ENCODE measurements at regions not wholly inside any gene's neighbourhood (a gene's known extent, or its start where the extent isn't known, plus 50 kb on each side); places are given as distances from the start of the nearest gene placed in this dataset.
A peak's percentile ranks its signal among the peaks of the same experiment; 100 is the strongest.

DNA sequence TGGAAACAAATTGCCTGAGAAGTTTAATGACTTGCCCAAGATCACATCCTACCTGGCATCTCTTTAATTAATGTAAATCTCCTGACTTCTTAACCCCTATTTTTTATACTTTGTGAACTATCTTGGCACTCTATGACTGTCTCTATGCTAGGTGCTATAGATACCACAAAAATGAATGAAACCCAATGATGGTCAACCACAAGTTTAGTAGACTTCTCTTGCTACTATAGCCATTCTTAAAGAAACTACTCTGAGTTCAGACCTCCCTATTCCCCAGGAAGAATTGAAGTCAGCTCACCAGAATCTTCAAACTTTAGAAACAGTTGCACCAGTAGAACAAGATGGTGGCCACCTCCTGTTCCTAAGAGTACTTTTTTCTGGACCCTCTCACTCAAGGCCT lies 191.1 kb downstream of the RSL24D1 start:
- Histone ChIP-seq H3K4me3 (ENCODE audit: low read depth, low read length) (no peak overlapping the region), H3K36me3 (ENCODE audit: control insufficient read depth, insufficient read depth, low read length) (no peaks in the 10 kb centered on the region), H3K27me3 (ENCODE audit: control insufficient read depth, insufficient read depth, low read length) (no peaks in the 10 kb centered on the region)
- DNase-seq (ENCODE audit: low read depth) (no peak), FAIRE-seq (no peak)
- TF ChIP-seq, protein P1, sequence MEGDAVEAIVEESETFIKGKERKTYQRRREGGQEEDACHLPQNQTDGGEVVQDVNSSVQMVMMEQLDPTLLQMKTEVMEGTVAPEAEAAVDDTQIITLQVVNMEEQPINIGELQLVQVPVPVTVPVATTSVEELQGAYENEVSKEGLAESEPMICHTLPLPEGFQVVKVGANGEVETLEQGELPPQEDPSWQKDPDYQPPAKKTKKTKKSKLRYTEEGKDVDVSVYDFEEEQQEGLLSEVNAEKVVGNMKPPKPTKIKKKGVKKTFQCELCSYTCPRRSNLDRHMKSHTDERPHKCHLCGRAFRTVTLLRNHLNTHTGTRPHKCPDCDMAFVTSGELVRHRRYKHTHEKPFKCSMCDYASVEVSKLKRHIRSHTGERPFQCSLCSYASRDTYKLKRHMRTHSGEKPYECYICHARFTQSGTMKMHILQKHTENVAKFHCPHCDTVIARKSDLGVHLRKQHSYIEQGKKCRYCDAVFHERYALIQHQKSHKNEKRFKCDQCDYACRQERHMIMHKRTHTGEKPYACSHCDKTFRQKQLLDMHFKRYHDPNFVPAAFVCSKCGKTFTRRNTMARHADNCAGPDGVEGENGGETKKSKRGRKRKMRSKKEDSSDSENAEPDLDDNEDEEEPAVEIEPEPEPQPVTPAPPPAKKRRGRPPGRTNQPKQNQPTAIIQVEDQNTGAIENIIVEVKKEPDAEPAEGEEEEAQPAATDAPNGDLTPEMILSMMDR (IDR thresholded peaks at IDR 0.05; ENCODE audit: insufficient read depth, low read length, severe bottlenecking), result no peak

DNA sequence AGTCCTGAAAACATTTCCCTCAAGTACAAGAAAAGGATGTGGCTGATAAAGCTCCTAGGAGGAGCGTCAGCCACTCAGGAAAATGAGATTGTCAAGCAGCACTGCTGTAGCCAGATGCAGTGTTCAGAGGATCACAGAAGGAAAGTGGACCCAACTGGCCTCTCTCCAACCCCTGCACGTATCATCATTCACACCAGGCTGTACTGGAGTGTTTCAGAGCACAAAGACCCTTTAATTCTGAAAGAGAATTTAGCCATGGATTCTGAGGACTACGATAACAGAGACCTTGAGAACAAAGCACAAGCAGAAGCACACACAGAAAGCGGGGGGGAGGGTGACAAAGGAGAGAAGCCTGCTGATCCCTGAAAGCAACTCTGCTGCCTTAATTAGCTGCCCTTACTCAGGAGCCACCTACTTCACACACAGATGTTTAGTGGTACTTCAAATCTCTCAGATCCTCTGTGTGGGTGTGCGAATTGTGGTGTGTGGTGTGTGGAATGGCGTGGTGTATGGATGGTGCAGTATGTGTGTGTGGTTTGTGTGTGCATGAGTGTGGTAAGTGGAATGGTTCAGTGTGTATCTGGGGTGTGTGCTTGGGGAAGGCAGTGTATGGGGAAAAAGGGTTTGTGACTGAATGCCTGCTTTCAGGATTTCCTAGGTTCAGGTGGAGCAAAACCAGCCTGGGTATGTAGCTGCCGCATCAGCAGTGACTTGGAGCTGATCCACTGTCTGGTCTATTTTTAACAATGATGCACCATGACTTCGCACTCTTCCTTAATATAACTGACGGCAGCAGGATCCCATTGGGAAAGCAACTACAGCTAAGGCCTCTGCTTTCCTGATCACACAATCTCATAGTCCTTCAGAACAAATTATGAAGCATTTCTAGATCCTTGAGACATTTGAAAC lies 192.5 kb downstream of the RSL24D1 start:
- FAIRE-seq, result peak; percentile 50
- TF ChIP-seq, protein P1 (IDR thresholded peaks at IDR 0.05; ENCODE audit: insufficient read depth, low read length, severe bottlenecking), result no peak
- DNase-seq (ENCODE audit: low read depth), result no peak

DNA sequence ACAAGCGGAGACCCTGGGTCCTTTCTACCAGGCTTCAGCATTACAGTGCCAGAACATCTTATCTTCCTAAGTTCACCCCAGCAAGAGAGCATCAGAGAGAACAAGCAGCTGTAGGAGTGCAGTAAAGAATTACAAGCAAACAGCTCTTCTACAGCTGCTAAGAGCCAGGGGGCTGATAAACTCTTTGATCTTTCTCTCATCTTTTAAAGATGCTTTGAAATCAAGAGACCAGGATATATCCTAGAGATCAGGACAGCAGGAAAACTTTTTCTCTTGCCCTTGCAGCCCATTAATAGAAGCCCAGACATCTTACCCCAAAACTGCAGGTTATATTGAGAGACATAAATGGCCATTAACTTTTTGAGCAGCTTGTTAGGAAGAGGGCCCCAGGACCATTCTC lies 198.1 kb downstream of the RSL24D1 start:
- TF ChIP-seq, protein P1 (IDR thresholded peaks at IDR 0.05; ENCODE audit: insufficient read depth, low read length, severe bottlenecking), result no peak
- FAIRE-seq (no peak), DNase-seq (ENCODE audit: low read depth) (no peak)
- Histone ChIP-seq H3K4me3 (ENCODE audit: low read depth, low read length) (no peak overlapping the region), H3K27me3 (ENCODE audit: control insufficient read depth, insufficient read depth, low read length) (no peaks in the 10 kb centered on the region), H3K36me3 (ENCODE audit: control insufficient read depth, insufficient read depth, low read length) (no peaks in the 10 kb centered on the region)

More for the DNA sequence above, 192.5 kb downstream of the RSL24D1 start:
- H3K27me3 ChIP-seq (ENCODE audit: control insufficient read depth, insufficient read depth, low read length), result no peaks in the 10 kb centered on the region
- no peaks in the 10 kb centered on the region for H3K36me3 ChIP-seq (ENCODE audit: control insufficient read depth, insufficient read depth, low read length)
- H3K4me3 ChIP-seq (ENCODE audit: low read depth, low read length), result no peak overlapping the region

DNA sequence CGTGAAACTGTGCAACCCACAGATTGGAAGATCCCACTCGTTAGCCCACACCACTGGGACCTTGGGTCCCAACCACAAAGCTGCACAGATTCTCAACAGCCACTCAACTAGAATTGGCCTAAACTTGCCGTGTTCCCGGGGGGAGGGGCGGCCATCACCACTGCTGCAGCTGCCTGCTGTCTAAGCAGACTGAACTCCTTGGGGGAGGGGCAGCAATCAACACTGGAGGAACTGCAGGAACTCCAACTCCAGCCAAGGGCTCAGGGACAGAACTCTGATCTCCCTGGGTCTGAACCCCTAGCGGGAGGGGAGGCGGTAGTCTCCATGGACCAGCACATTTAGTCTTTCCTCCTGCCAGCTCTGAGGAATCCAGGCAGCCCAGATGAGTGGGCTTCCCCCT lies 205.9 kb downstream of the RSL24D1 start:
- DNase-seq (ENCODE audit: low read depth) (no peak), FAIRE-seq (no peak)
- Histone ChIP-seq H3K4me3 (ENCODE audit: low read depth, low read length) (no peak overlapping the region), H3K36me3 (ENCODE audit: control insufficient read depth, insufficient read depth, low read length) (no peaks in the 10 kb centered on the region), H3K27me3 (ENCODE audit: control insufficient read depth, insufficient read depth, low read length) (no peaks in the 10 kb centered on the region)
- TF ChIP-seq, protein P1 (IDR thresholded peaks at IDR 0.05; ENCODE audit: insufficient read depth, low read length, severe bottlenecking), result no peak

DNA sequence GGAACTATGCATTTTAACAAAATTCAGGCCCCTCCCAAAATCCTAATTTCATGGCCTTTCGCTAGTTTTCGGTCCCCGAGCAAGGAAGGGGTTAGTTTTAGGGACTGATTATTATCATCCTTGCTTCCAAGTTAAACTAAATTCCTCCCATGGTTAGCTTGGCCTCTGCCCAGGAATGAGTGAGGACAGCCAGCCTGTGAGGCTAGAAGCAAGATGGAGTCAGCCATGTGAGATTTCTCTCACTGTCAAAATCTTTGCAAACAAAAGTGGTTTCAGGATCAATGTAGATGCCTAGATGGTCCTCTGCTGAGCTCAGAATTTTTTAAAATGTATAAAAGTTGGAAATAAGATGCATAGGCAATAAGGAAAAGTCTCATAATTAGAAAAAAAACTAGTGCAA lies 208.9 kb downstream of the RSL24D1 start:
- Histone ChIP-seq H3K4me3 (ENCODE audit: low read depth, low read length) (no peak overlapping the region), H3K27me3 (ENCODE audit: control insufficient read depth, insufficient read depth, low read length) (no peaks in the 10 kb centered on the region), H3K36me3 (ENCODE audit: control insufficient read depth, insufficient read depth, low read length) (no peaks in the 10 kb centered on the region)
- TF ChIP-seq, protein P1 (IDR thresholded peaks at IDR 0.05; ENCODE audit: insufficient read depth, low read length, severe bottlenecking), result no peak
- DNase-seq (ENCODE audit: low read depth), result no peak
- no peak for FAIRE-seq

All from bronchial epithelial cell (primary cell).